OCI-LY7 (cell line): ENCODE measurements at regions not wholly inside any gene's neighbourhood (a gene's known extent, or its start where the extent isn't known, plus 50 kb on each side); places are given as distances from the start of the nearest gene placed in this dataset.

Experiments used
- BruUV-seq: library from RNA; stranded (reverse); fragments of 400-500 nt; replicated peaks from 2 replicates; lab custom pipeline; 2021; lab: Mats Ljungman, UMichigan
- CTCF ChIA-PET: fragments of 300-600 bp; sonication (Branson Sonifier 250); formaldehyde crosslinking; loops from one replicate; lab custom pipeline; 2022; ENCODE audit warnings: antibody characterized with exemption; ENCODE audit not compliant: unreplicated experiment; lab: Charles Lee
- POLR2A ChIA-PET: fragments of 300-600 bp; sonication (Branson Sonifier 250); formaldehyde crosslinking; loops from one replicate; lab custom pipeline; 2022; ENCODE audit warnings: antibody characterized with exemption; lab: Charles Lee
- DNase-seq: peaks from one replicate; pipeline ENCODE4 v3.0.0-alpha.2; 2015; ENCODE audit warnings: low spot score
- H2AFZ ChIP-seq: fragments of 200-600 bp; sonication (generic), shearing (Covaris generic); 2 replicates; pipeline ENCODE4 v1.6.1; 2014; ENCODE audit warnings: mild to moderate bottlenecking, antibody characterized with exemption, low read length, moderate library complexity
- H3K27ac ChIP-seq: fragments of 200-600 bp; sonication (generic); 2 replicates; pipeline ENCODE4 v1.5.1; 2014; ENCODE audit warnings: mixed run types, low read depth, mild to moderate bottlenecking, moderate library complexity, low read length, inconsistent platforms; ENCODE audit not compliant: poor library complexity, severe bottlenecking
- H3K36me3 ChIP-seq: fragments of 200-600 bp; sonication (generic); 2 replicates; pipeline ENCODE4 v1.6.1; 2014; ENCODE audit warnings: mild to moderate bottlenecking, antibody characterized with exemption, low read length, moderate library complexity, mixed read lengths; ENCODE audit not compliant: insufficient read depth
- H3K4me1 ChIP-seq: fragments of 200-600 bp; sonication (generic); 2 replicates; pipeline ENCODE4 v1.5.1; 2014; ENCODE audit warnings: mild to moderate bottlenecking, low read length; ENCODE audit not compliant: insufficient read depth, poor library complexity, severe bottlenecking
- H3K4me2 ChIP-seq: fragments of 200-600 bp; sonication (generic); 2 replicates; pipeline ENCODE4 v1.6.1; 2014; ENCODE audit warnings: mild to moderate bottlenecking, low read length
- H3K4me3 ChIP-seq: fragments of 200-600 bp; sonication (generic); 2 replicates; pipeline ENCODE4 v1.5.1; 2014; ENCODE audit warnings: mild to moderate bottlenecking, low read depth, low read length; ENCODE audit not compliant: poor library complexity, severe bottlenecking
- H3K79me2 ChIP-seq: fragments of 200-600 bp; sonication (generic); 2 replicates; pipeline ENCODE4 v1.6.1; 2016; ENCODE audit warnings: low read depth, mild to moderate bottlenecking, low read length, moderate library complexity, mixed read lengths; ENCODE audit not compliant: insufficient read depth
- H3K9me2 ChIP-seq: fragments of 200-600 bp; sonication (generic); 2 replicates; pipeline ENCODE4 v1.6.1; 2016; ENCODE audit warnings: mild to moderate bottlenecking, low read length, mixed read lengths; ENCODE audit not compliant: insufficient read depth
- H3K9me3 ChIP-seq: fragments of 200-600 bp; sonication (generic); 2 replicates; pipeline ENCODE4 v1.6.1; 2014; ENCODE audit warnings: mild to moderate bottlenecking, mixed run types, low read length, mixed read lengths
- H4K20me1 ChIP-seq: fragments of 200-600 bp; sonication (generic); 2 replicates; pipeline ENCODE4 v1.6.1; 2014; ENCODE audit warnings: mild to moderate bottlenecking, antibody characterized with exemption, low read length, moderate library complexity, mixed read lengths; ENCODE audit not compliant: insufficient read depth
- CTCF ChIP-seq: fragments of 200-600 bp; sonication (generic); conservative IDR thresholded peaks from 2 replicates; pipeline ENCODE4 v1.5.1; 2014; ENCODE audit warnings: mild to moderate bottlenecking, antibody characterized with exemption, low read length, moderate library complexity, mixed read lengths
- EZH2phosphoT487 ChIP-seq: fragments of 200-600 bp; sonication (generic); IDR thresholded peaks from 2 replicates; pipeline ENCODE4 v1.6.1; 2018; ENCODE audit warnings: low read depth, borderline replicate concordance, mild to moderate bottlenecking, mixed run types, antibody characterized with exemption, low read length, moderate library complexity, mixed read lengths
- intact Hi-C: fragments of 100-400 bp; cut with micrococcal nuclease; formaldehyde crosslinking; loops from one replicate; pipeline ENCODE4 v1.10.0; 2022; ENCODE audit not compliant: unreplicated experiment

GRCh38 chr2:59018737-59019136 is 777.6 kb upstream of the FANCL start:
- H2AFZ ChIP-seq = no peak overlapping the region
- H3K9me2 ChIP-seq = no peaks in the 10 kb centered on the region
- DNase-seq = no peak
- H3K9me3 ChIP-seq = no peaks in the 10 kb centered on the region; the same call in 1 of the 2 replicates
- intact Hi-C loops = no loop called here
- TF ChIP-seq EZH2phosphoT487 = no peak
- no peak for TF ChIP-seq CTCF
- H3K36me3 ChIP-seq = no peaks in the 10 kb centered on the region
- H3K27ac ChIP-seq = no peak overlapping the region
- H4K20me1 ChIP-seq = no peaks in the 10 kb centered on the region
- H3K4me1 ChIP-seq = no peaks in the 10 kb centered on the region
- H3K4me3 ChIP-seq = no peak overlapping the region
- no peak overlapping the region for H3K4me2 ChIP-seq
- no TSS peak for BruUV-seq
- no peaks in the 10 kb centered on the region for H3K79me2 ChIP-seq
- ChIA-PET CTCF (no interaction called here), POLR2A (interaction anchor here (0.6 kb wide), 1 partner anchor 209 kb away, joined by 3 read pairs; no protein-coding TSS in a partner anchor)

- TF ChIP-seq CTCF (no peak), EZH2phosphoT487 (no peak)
- Histone ChIP-seq H2AFZ (no peak overlapping the region), H3K4me1 (no peaks in the 10 kb centered on the region), H3K79me2 (no peaks in the 10 kb centered on the region), H4K20me1 (no peaks in the 10 kb centered on the region), H3K27ac (no peak overlapping the region), H3K9me3 (no peaks in the 10 kb centered on the region; the same call in 1 of the 2 replicates), H3K4me2 (no peak overlapping the region), H3K9me2 (no peaks in the 10 kb centered on the region), H3K36me3 (no peaks in the 10 kb centered on the region), H3K4me3 (no peak overlapping the region)
- CTCF ChIA-PET = interaction anchor here (0.6 kb wide), 1 partner anchor 350 kb away, joined by 4 read pairs; no protein-coding TSS in a partner anchor
- DNase-seq = no peak
- no TSS peak for BruUV-seq
- intact Hi-C loops = no loop called here
- POLR2A ChIA-PET = interaction anchor here (0.6 kb wide), 1 partner anchor 297 kb away, joined by 3 read pairs; no protein-coding TSS in a partner anchor
These were observed 773.9 kb upstream of the FANCL start for GRCh38 chr2:59015027-59015426.

- no peak overlapping the region for H3K4me2 ChIP-seq
- H3K36me3 ChIP-seq = no peaks in the 10 kb centered on the region
- ChIA-PET CTCF (interaction anchor here (0.9 kb wide), 1 partner anchor 33 kb away, joined by 3 read pairs; no protein-coding TSS in a partner anchor), POLR2A (interaction anchor here (0.6 kb wide), 1 partner anchor 19 kb away, joined by 3 read pairs; no protein-coding TSS in a partner anchor)
- no peaks in the 10 kb centered on the region; the same call in 1 of the 2 replicates for H3K9me3 ChIP-seq
- H3K4me1 ChIP-seq = no peaks in the 10 kb centered on the region
- intact Hi-C loops = no loop called here
- H3K9me2 ChIP-seq = no peaks in the 10 kb centered on the region
- BruUV-seq = no TSS peak
- H3K27ac ChIP-seq = no peak overlapping the region
- no peak overlapping the region for H3K4me3 ChIP-seq
- no peak for TF ChIP-seq EZH2phosphoT487
- TF ChIP-seq CTCF = no peak
- no peak overlapping the region for H2AFZ ChIP-seq
- H3K79me2 ChIP-seq = no peaks in the 10 kb centered on the region
- no peak for DNase-seq
- no peaks in the 10 kb centered on the region for H4K20me1 ChIP-seq
These were observed 771.8 kb upstream of the FANCL start for GRCh38 chr2:59012971-59013370.
